ENCODE measurements at regions not wholly inside any gene's neighbourhood (a gene's known extent, or its start where the extent isn't known, plus 50 kb on each side); places are given as distances from the start of the nearest gene placed in this dataset.

DNA sequence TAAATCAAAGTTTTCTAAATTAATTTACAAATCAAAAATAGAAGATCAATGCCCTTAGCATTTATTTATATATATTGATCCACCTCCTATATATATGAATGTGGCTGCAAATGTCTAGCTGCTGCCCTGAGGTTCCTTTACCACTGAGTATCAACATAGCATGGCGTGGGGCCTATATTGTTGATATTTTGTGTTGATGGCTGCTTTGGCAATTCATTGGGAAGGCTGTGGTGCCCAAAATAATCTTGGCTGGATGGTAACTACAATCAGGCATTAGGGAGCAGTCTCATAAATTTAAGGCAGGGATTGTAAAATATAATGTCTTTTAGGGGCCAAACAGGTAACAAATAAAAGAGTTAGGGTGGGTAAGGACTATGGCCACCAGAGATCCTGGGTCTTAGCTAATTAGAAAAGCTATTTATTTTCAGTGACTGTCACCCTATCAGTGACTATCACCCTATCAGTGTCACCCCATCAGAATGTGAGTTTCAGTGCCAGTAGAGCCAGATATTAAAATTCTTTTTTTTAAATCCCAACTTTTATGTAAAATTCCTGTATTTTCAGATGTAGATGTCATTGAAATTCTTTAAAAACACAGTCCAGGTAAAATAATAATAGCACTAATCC is 190.7 kb upstream of the PCSK5 start:
- Histone ChIP-seq H3K36me3 (replicated peaks in 1 of 2; ENCODE audit: control extremely low read depth in 1 of 2, control insufficient read depth in 1 of 2, extremely low read depth in 1 of 2, insufficient read depth in 2 of 2, low read length in 1 of 2) (no peaks in the 10 kb centered on the region), H4K20me1 (ENCODE audit: control insufficient read depth, insufficient read depth, low read length, poor library complexity, severe bottlenecking) (no peaks in the 10 kb centered on the region), H3K4me3 (ENCODE audit: control extremely low read depth in 1 of 5, extremely low read depth in 1 of 5, insufficient read depth in 1 of 5, low read depth in 2 of 5, low read length in 4 of 5) (no peak overlapping the region), H3K9ac (ENCODE audit: low read length) (no peak overlapping the region), H3K27ac (ENCODE audit: low read length in 2 of 2) (no peak overlapping the region), H3K4me2 (replicated peaks; ENCODE audit: low read depth, low read length, poor library complexity, severe bottlenecking) (no peak overlapping the region), H2AFZ (ENCODE audit: insufficient read depth, low read depth, low read length, poor library complexity, severe bottlenecking) (no peak overlapping the region), H3K79me2 (ENCODE audit: control insufficient read depth, insufficient read depth, low read length) (no peaks in the 10 kb centered on the region), H3K27me3 (replicated peaks in 1 of 4; ENCODE audit: control extremely low read depth in 1 of 4, control insufficient read depth in 3 of 4, insufficient read depth in 4 of 4, low read length in 3 of 4) (no peaks in the 10 kb centered on the region), H3K9me3 (ENCODE audit: control extremely low read depth in 1 of 3, control insufficient read depth in 2 of 3, insufficient read depth in 1 of 3, low read length in 2 of 3) (no peaks in the 10 kb centered on the region), H3K4me1 (ENCODE audit: control insufficient read depth in 2 of 2, insufficient read depth in 2 of 2, low read length in 2 of 2) (no peaks in the 10 kb centered on the region)
- Mint-ChIP-seq H3K4me1 (no peaks in the 10 kb centered on the region), H3K27me3 (no peaks in the 10 kb centered on the region), H3K27ac (no peak overlapping the region), H3K9me3 (ENCODE audit: insufficient read depth) (no peaks in the 10 kb centered on the region), H3K4me3 (no peak overlapping the region)
- ChIA-PET CTCF (no interaction called here), POLR2A (no interaction called here)
- intact Hi-C loops (cut with micrococcal nuclease), result no loop called here
- TF ChIP-seq CTCF (IDR thresholded peaks at IDR 0.05), result no peak
- no peak for TF ChIP-seq EZH2 (IDR thresholded peaks at IDR 0.05; ENCODE audit: borderline replicate concordance, insufficient read depth, low read depth, low read length, poor library complexity, severe bottlenecking)
- DNase-seq (no peak), ATAC-seq (ENCODE audit: low read depth) (no peak)
- 90% methylated on average over 1 of the region's 1 CpG for WGBS (ENCODE audit: insufficient coverage)

- H3K4me1 ChIP-seq (ENCODE audit: control insufficient read depth in 2 of 2, insufficient read depth in 2 of 2, low read length in 2 of 2), result no peaks in the 10 kb centered on the region
- DNase-seq (no peak), ATAC-seq (ENCODE audit: low read depth) (no peak)
- no peaks in the 10 kb centered on the region for H3K27me3 ChIP-seq (replicated peaks in 1 of 4; ENCODE audit: control extremely low read depth in 1 of 4, control insufficient read depth in 3 of 4, insufficient read depth in 4 of 4, low read length in 3 of 4)
- Mint-ChIP-seq H3K9me3 (ENCODE audit: insufficient read depth) (no peaks in the 10 kb centered on the region), H3K4me1 (no peaks in the 10 kb centered on the region), H3K4me3 (no peak overlapping the region), H3K27ac (no peak overlapping the region), H3K27me3 (no peaks in the 10 kb centered on the region)
- no peak overlapping the region for H2AFZ ChIP-seq (ENCODE audit: insufficient read depth, low read depth, low read length, poor library complexity, severe bottlenecking)
- H3K27ac ChIP-seq (ENCODE audit: low read length in 2 of 2), result no peak overlapping the region
- intact Hi-C loops (cut with micrococcal nuclease), result no loop called here
- TF ChIP-seq EZH2 (IDR thresholded peaks at IDR 0.05; ENCODE audit: borderline replicate concordance, insufficient read depth, low read depth, low read length, poor library complexity, severe bottlenecking) (no peak), CTCF (IDR thresholded peaks at IDR 0.05) (no peak)
- no peaks in the 10 kb centered on the region for H3K9me3 ChIP-seq (ENCODE audit: control extremely low read depth in 1 of 3, control insufficient read depth in 2 of 3, insufficient read depth in 1 of 3, low read length in 2 of 3)
- ChIA-PET CTCF (no interaction called here), POLR2A (no interaction called here)
- no peak overlapping the region for H3K4me2 ChIP-seq (replicated peaks; ENCODE audit: low read depth, low read length, poor library complexity, severe bottlenecking)
- H3K79me2 ChIP-seq (ENCODE audit: control insufficient read depth, insufficient read depth, low read length), result no peaks in the 10 kb centered on the region
- no peak overlapping the region for H3K4me3 ChIP-seq (ENCODE audit: control extremely low read depth in 1 of 5, extremely low read depth in 1 of 5, insufficient read depth in 1 of 5, low read depth in 2 of 5, low read length in 4 of 5)
- no CpG with 5 or more reads among the region's 1 CpG for WGBS (ENCODE audit: insufficient coverage)
- no peaks in the 10 kb centered on the region for H3K36me3 ChIP-seq (replicated peaks in 1 of 2; ENCODE audit: control extremely low read depth in 1 of 2, control insufficient read depth in 1 of 2, extremely low read depth in 1 of 2, insufficient read depth in 2 of 2, low read length in 1 of 2)
- H4K20me1 ChIP-seq (ENCODE audit: control insufficient read depth, insufficient read depth, low read length, poor library complexity, severe bottlenecking), result no peaks in the 10 kb centered on the region
- no peak overlapping the region for H3K9ac ChIP-seq (ENCODE audit: low read length)
These were observed 190.2 kb upstream of the PCSK5 start for GRCh38 chr9:75700252-75700640.

Data from B cell (primary cell).